Ascending aorta (tissue), 2 donors: ENCODE measurements at regions not wholly inside any gene's neighbourhood (a gene's known extent, or its start where the extent isn't known, plus 50 kb on each side); places are given as distances from the start of the nearest gene placed in this dataset.

Experiments
- DNase-seq, 2 donors: peaks; one replicate each; pipeline ENCODE4 v3.0.0-alpha.2; 2019; ENCODE audit warnings: low spot score in 2 of 2
- H3K27ac ChIP-seq, 2 donors: fragments of 200-600 bp; sonication (generic); one replicate each; pipeline ENCODE4 v1.5.1; 2016 to 2017; ENCODE audit warnings: mild to moderate bottlenecking in 1 of 2
- H3K27me3 ChIP-seq: fragments of 200-600 bp; sonication (generic); one replicate; pipeline ENCODE4 v1.5.1; 2017
- H3K36me3 ChIP-seq, 2 donors: fragments of 200-600 bp; sonication (generic); one replicate each; pipeline ENCODE4 v1.5.1; 2016
- H3K4me1 ChIP-seq, 2 donors: fragments of 200-600 bp; sonication (generic); one replicate each; pipeline ENCODE4 v1.5.1; 2016 to 2017; ENCODE audit warnings: mild to moderate bottlenecking in 1 of 2
- H3K4me3 ChIP-seq, 2 donors: fragments of 200-600 bp; sonication (generic); one replicate each; pipeline ENCODE4 v1.5.1; 2016 to 2017; ENCODE audit warnings: mild to moderate bottlenecking in 1 of 2
- H3K9me3 ChIP-seq, 2 donors: fragments of 200-600 bp; sonication (generic); one replicate each; pipeline ENCODE4 v1.5.1; 2016
- intact Hi-C: fragments of 100-400 bp; cut with DNase I; formaldehyde crosslinking; loops from one replicate; pipeline ENCODE4 v1.15.1; 2023
- TF ChIP-seq, protein P1 (sequence below), 3 experiments: fragments of 200-600 bp in 2 of 3; fragments of 450-650 bp in 1 of 3; sonication (generic) in 2 of 3; IDR thresholded peaks; one replicate each; pipeline ENCODE4 v1.5.1; 2016 to 2019; ENCODE audit warnings: antibody characterized with exemption in 3 of 3, mild to moderate bottlenecking in 1 of 3, moderate library complexity in 1 of 3

- no peaks in the 10 kb centered on the region for H3K36me3 ChIP-seq
- TF ChIP-seq, protein P1, sequence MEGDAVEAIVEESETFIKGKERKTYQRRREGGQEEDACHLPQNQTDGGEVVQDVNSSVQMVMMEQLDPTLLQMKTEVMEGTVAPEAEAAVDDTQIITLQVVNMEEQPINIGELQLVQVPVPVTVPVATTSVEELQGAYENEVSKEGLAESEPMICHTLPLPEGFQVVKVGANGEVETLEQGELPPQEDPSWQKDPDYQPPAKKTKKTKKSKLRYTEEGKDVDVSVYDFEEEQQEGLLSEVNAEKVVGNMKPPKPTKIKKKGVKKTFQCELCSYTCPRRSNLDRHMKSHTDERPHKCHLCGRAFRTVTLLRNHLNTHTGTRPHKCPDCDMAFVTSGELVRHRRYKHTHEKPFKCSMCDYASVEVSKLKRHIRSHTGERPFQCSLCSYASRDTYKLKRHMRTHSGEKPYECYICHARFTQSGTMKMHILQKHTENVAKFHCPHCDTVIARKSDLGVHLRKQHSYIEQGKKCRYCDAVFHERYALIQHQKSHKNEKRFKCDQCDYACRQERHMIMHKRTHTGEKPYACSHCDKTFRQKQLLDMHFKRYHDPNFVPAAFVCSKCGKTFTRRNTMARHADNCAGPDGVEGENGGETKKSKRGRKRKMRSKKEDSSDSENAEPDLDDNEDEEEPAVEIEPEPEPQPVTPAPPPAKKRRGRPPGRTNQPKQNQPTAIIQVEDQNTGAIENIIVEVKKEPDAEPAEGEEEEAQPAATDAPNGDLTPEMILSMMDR (IDR thresholded peaks at IDR 0.05), result no peak
- no peak overlapping the region for H3K27ac ChIP-seq
- H3K4me3 ChIP-seq, result no peak overlapping the region
- peaks cover 0 to 5% of the 10 kb centered on the region in 2 donors for H3K9me3 ChIP-seq
- no peak for DNase-seq
- intact Hi-C loops, result loop anchor here (10.0 kb wide), 1 partner anchor 292 kb away; no protein-coding TSS in a partner anchor
- H3K4me1 ChIP-seq, result no peaks in the 10 kb centered on the region
- H3K27me3 ChIP-seq, result no peaks in the 10 kb centered on the region
These were observed 358.0 kb downstream of the CTTN start for GRCh38 chr11:70756341-70756740.

GRCh38 chr11:70756756-70757155, 358.4 kb downstream of the CTTN start:
- Histone ChIP-seq H3K4me1 (no peaks in the 10 kb centered on the region), H3K27ac (no peak overlapping the region), H3K36me3 (no peaks in the 10 kb centered on the region), H3K27me3 (no peaks in the 10 kb centered on the region), H3K4me3 (no peak overlapping the region), H3K9me3 (peaks cover 0 to under 1% of the 10 kb centered on the region in 2 donors)
- TF ChIP-seq, protein P1 (IDR thresholded peaks at IDR 0.05), result no peak
- intact Hi-C loops, result loop anchor here (10.0 kb wide), 1 partner anchor 292 kb away; no protein-coding TSS in a partner anchor
- no peak for DNase-seq

DNA sequence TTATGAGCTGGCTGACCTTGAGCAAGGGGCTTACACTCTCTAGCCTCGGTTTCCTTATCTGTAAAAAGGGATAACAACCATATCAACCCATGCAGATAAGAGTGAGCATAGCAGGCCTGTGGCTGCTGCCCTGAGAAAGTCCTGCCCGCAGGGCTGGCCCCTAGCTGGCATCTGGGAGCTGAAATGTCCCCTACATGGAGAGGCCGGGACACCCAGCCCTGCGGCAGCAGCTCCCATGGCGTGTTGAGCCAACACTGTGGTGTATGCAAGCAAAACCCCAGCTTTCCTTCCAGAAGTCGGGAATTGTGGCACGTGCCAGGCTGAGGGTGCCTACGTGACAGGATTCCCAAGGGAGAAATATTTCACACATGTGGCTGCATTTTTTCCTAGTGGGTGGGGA, 358.9 kb downstream of the CTTN start:
- Histone ChIP-seq H3K27me3 (no peaks in the 10 kb centered on the region), H3K36me3 (no peaks in the 10 kb centered on the region), H3K4me3 (no peak overlapping the region), H3K4me1 (no peaks in the 10 kb centered on the region), H3K27ac (no peak overlapping the region), H3K9me3 (no peaks in the 10 kb centered on the region)
- TF ChIP-seq, protein P1 (IDR thresholded peaks at IDR 0.05), result no peak
- intact Hi-C loops, result loop anchor here (10.0 kb wide), 1 partner anchor 292 kb away; no protein-coding TSS in a partner anchor
- no peak for DNase-seq

DNA sequence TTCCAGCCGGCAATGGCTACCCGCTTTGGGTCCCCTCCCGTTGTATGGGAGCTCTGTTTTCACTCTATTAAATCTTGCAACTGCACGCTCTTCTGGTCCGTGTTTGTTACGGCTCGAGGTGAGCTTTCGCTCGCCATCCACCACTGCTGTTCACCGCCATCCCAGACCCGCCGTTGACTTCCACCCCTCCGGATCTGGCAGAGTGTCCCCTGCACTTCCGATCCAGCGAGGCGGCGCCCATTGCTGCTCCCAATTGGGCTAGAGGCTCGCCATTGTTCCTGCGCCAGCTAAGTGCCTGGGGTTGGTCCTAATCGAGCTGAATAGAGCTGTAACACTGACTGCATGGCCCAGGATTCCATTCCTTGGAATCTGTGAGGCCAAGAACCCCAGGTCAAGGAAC, 359.9 kb downstream of the CTTN start:
- Histone ChIP-seq H3K4me1 (no peaks in the 10 kb centered on the region), H3K36me3 (no peaks in the 10 kb centered on the region), H3K27me3 (no peaks in the 10 kb centered on the region), H3K9me3 (no peaks in the 10 kb centered on the region), H3K27ac (no peak overlapping the region), H3K4me3 (no peak overlapping the region)
- TF ChIP-seq, protein P1 (IDR thresholded peaks at IDR 0.05), result no peak
- DNase-seq, result no peak
- intact Hi-C loops, result loop anchor here (10.0 kb wide), 1 partner anchor 293 kb away; no protein-coding TSS in a partner anchor

GRCh38 chr11:70759846-70760245, 361.5 kb downstream of the CTTN start:
- intact Hi-C loops, result loop anchor here (10.0 kb wide), 1 partner anchor 295 kb away; no protein-coding TSS in a partner anchor
- no peaks in the 10 kb centered on the region for H3K9me3 ChIP-seq
- no peaks in the 10 kb centered on the region for H3K4me1 ChIP-seq
- no peaks in the 10 kb centered on the region for H3K27me3 ChIP-seq
- H3K27ac ChIP-seq, result no peak overlapping the region
- no peak overlapping the region for H3K4me3 ChIP-seq
- TF ChIP-seq, protein P1 (IDR thresholded peaks at IDR 0.05), result no peak
- DNase-seq, result no peak
- no peaks in the 10 kb centered on the region for H3K36me3 ChIP-seq
